Osteoblast (primary cell): ENCODE measurements at regions not wholly inside any gene's neighbourhood (a gene's known extent, or its start where the extent isn't known, plus 50 kb on each side); places are given as distances from the start of the nearest gene placed in this dataset.

Experiments used
- DNase-seq: peaks from one replicate; pipeline ENCODE4 v3.0.0; 2011; ENCODE audit warnings: low spot score, mixed read lengths; ENCODE audit not compliant: insufficient read length; ENCODE audit errors: missing footprints
- H2AFZ ChIP-seq: 2 replicates; pipeline ENCODE4 v1.6.0; 2011; ENCODE audit warnings: mild to moderate bottlenecking, low read length
- H3K27ac ChIP-seq: 2 replicates; pipeline ENCODE4 v1.5.1; 2011; ENCODE audit warnings: mild to moderate bottlenecking, low read depth, low read length, moderate library complexity
- H3K27me3 ChIP-seq: 2 replicates; pipeline ENCODE4 v1.6.0; 2012; ENCODE audit warnings: mild to moderate bottlenecking, control low read depth, inconsistent platforms, low read length, moderate library complexity; ENCODE audit not compliant: insufficient read depth
- H3K36me3 ChIP-seq: 2 replicates; pipeline ENCODE4 v1.5.1; 2011; ENCODE audit warnings: mild to moderate bottlenecking, low read length, control low read depth, moderate library complexity; ENCODE audit not compliant: insufficient read depth
- H3K4me1 ChIP-seq: 2 replicates; pipeline ENCODE4 v1.5.1; 2011; ENCODE audit warnings: mild to moderate bottlenecking, low read length, control low read depth, moderate library complexity; ENCODE audit not compliant: insufficient read depth
- H3K4me2 ChIP-seq: 2 replicates; pipeline ENCODE4 v1.6.0; 2011; ENCODE audit warnings: mild to moderate bottlenecking, low read length; ENCODE audit not compliant: insufficient read depth
- H3K4me3 ChIP-seq: fragments of 200-600 bp; sonication (generic); 3 replicates; pipeline ENCODE4 v1.5.1; 2012; ENCODE audit warnings: mild to moderate bottlenecking, low read length, inconsistent platforms; ENCODE audit not compliant: insufficient read depth
- H3K79me2 ChIP-seq: 2 replicates; pipeline ENCODE4 v1.6.0; 2012; ENCODE audit warnings: mild to moderate bottlenecking, low read length, control low read depth, inconsistent platforms; ENCODE audit not compliant: insufficient read depth
- H3K9me3 ChIP-seq: 2 replicates; pipeline ENCODE4 v1.5.1; 2011; ENCODE audit warnings: low read depth, low read length, control low read depth
- H4K20me1 ChIP-seq: 2 replicates; pipeline ENCODE4 v1.6.0; 2012; ENCODE audit warnings: mild to moderate bottlenecking, low read length, control low read depth; ENCODE audit not compliant: insufficient read depth
- TF ChIP-seq, protein P1 (sequence below): IDR thresholded peaks from 2 replicates; pipeline ENCODE4 v1.5.1; 2011; ENCODE audit warnings: mild to moderate bottlenecking, low read depth, low read length, moderate library complexity; ENCODE audit errors: extremely low read depth

DNA sequence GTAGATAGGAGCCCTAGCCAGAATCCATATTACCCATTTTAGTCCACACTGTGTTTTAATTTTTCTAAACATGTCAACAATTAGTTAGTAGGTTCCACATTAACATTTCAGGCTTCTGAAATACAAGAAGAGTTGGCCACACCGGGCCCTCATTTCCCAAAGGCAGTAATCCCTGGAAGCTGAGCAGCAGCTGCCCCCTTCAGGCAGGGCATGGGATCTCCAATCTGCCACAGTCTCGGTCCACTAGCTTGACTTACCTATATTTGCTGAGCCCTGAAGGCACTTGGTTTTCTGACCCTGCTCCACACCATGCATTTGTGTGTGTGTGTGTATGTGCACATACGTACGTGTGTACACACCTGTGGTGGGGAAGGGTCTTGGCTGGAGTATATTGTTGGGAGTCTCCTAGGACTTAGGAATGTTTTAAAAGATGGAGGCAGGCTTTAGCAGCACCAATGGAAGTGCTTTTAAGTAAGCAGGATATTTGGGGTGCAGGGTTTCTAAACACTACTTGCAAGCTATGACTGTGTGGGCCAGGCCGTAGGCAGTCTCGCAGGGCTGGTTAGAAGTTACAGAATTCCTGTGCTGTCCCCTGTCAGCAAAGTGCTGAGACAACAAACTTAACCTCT, 71.2 kb upstream of the SOX14 start:
- no peak for DNase-seq
- no peaks in the 10 kb centered on the region for H4K20me1 ChIP-seq
- TF ChIP-seq, protein P1, sequence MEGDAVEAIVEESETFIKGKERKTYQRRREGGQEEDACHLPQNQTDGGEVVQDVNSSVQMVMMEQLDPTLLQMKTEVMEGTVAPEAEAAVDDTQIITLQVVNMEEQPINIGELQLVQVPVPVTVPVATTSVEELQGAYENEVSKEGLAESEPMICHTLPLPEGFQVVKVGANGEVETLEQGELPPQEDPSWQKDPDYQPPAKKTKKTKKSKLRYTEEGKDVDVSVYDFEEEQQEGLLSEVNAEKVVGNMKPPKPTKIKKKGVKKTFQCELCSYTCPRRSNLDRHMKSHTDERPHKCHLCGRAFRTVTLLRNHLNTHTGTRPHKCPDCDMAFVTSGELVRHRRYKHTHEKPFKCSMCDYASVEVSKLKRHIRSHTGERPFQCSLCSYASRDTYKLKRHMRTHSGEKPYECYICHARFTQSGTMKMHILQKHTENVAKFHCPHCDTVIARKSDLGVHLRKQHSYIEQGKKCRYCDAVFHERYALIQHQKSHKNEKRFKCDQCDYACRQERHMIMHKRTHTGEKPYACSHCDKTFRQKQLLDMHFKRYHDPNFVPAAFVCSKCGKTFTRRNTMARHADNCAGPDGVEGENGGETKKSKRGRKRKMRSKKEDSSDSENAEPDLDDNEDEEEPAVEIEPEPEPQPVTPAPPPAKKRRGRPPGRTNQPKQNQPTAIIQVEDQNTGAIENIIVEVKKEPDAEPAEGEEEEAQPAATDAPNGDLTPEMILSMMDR = no peak
- no peak overlapping the region for H2AFZ ChIP-seq
- H3K9me3 ChIP-seq = no peaks in the 10 kb centered on the region
- no peaks in the 10 kb centered on the region for H3K4me1 ChIP-seq
- H3K79me2 ChIP-seq = no peaks in the 10 kb centered on the region
- no peak overlapping the region for H3K4me2 ChIP-seq
- no peaks in the 10 kb centered on the region for H3K36me3 ChIP-seq
- no peak overlapping the region for H3K27ac ChIP-seq
- no peak overlapping the region for H3K4me3 ChIP-seq
- H3K27me3 ChIP-seq = no peaks in the 10 kb centered on the region

DNA sequence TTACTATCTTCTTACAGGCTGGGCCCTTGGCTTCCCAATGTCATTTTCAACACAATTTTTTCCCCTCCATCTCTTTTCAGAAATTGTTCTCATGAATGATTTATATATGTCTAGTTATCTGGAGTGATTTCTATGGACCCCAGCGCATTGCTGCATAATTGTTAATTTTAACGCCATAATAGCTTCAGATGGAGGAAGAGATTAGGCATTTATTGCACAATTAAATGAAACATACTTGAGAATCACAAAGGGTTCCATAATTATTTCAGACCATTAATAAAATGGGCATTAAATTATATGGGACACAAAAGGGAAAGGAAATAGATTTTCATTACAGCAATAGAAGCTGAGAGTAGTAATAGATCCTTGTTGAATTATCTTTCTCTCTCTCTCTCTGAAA, 70.3 kb upstream of the SOX14 start:
- TF ChIP-seq, protein P1 = no peak
- H3K4me1 ChIP-seq = no peaks in the 10 kb centered on the region
- no peaks in the 10 kb centered on the region for H4K20me1 ChIP-seq

DNA sequence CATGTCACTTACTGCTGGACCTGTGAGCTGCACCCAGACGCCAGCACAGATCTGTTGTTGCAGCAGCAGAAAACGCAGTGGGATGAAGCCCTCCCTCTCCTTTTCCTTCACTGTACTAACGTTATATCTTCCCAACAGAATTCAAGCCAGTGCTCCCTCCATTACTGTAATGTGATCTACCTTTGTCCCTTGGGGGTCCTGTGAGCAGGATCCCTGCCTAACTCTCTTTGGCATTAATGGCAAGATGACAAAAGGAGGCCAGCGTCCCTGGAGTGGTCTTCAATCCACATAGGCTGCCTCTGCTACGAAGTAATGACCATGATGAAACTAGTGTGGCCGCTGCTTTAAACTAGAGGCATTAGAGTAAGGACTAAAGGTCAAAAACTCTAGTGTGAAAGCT, 69.3 kb upstream of the SOX14 start:
- no peaks in the 10 kb centered on the region for H3K27me3 ChIP-seq
- no peaks in the 10 kb centered on the region for H3K4me1 ChIP-seq
- TF ChIP-seq, protein P1 = no peak
- DNase-seq = no peak
- H4K20me1 ChIP-seq = no peaks in the 10 kb centered on the region
- H3K27ac ChIP-seq = no peak overlapping the region
- no peak overlapping the region for H3K4me3 ChIP-seq
- H3K36me3 ChIP-seq = no peaks in the 10 kb centered on the region
- H3K9me3 ChIP-seq = no peaks in the 10 kb centered on the region
- H3K4me2 ChIP-seq = no peak overlapping the region
- H2AFZ ChIP-seq = no peak overlapping the region
- no peaks in the 10 kb centered on the region for H3K79me2 ChIP-seq

More for the DNA sequence above, 70.3 kb upstream of the SOX14 start:
- DNase-seq = no peak
- Histone ChIP-seq H3K4me2 (no peak overlapping the region), H3K4me3 (no peak overlapping the region), H3K36me3 (no peaks in the 10 kb centered on the region), H3K79me2 (no peaks in the 10 kb centered on the region), H3K27ac (no peak overlapping the region), H2AFZ (no peak overlapping the region), H3K9me3 (no peaks in the 10 kb centered on the region), H3K27me3 (no peaks in the 10 kb centered on the region)

DNA sequence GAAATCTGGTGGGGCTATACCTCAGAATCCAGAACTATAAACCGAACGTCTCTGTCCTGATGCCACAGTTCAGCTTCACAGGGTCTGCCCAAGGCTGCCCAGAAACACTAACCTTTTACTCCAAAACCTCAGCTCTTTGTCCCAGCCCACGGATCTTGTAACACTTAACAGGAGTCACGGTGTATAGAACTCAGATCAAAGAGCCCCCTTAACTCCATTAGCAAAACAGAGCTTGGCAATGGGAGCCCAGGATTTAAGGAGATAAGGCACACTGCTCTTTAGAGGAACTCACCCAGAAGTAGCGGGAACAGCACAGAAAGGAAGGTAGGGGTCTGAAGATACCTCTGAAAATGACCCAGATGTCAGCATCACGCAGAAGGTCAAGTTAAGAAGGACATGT, 68.8 kb upstream of the SOX14 start:
- Histone ChIP-seq H3K4me1 (no peaks in the 10 kb centered on the region), H3K4me3 (no peak overlapping the region), H3K27me3 (no peaks in the 10 kb centered on the region), H3K4me2 (no peak overlapping the region), H3K27ac (no peak overlapping the region), H3K79me2 (no peaks in the 10 kb centered on the region), H4K20me1 (no peaks in the 10 kb centered on the region), H3K36me3 (no peaks in the 10 kb centered on the region), H2AFZ (no peak overlapping the region), H3K9me3 (no peaks in the 10 kb centered on the region)
- TF ChIP-seq, protein P1 = no peak
- DNase-seq = no peak
